ENCODE measurements at regions not wholly inside any gene's neighbourhood (a gene's known extent, or its start where the extent isn't known, plus 50 kb on each side); places are given as distances from the start of the nearest gene placed in this dataset.

DNA sequence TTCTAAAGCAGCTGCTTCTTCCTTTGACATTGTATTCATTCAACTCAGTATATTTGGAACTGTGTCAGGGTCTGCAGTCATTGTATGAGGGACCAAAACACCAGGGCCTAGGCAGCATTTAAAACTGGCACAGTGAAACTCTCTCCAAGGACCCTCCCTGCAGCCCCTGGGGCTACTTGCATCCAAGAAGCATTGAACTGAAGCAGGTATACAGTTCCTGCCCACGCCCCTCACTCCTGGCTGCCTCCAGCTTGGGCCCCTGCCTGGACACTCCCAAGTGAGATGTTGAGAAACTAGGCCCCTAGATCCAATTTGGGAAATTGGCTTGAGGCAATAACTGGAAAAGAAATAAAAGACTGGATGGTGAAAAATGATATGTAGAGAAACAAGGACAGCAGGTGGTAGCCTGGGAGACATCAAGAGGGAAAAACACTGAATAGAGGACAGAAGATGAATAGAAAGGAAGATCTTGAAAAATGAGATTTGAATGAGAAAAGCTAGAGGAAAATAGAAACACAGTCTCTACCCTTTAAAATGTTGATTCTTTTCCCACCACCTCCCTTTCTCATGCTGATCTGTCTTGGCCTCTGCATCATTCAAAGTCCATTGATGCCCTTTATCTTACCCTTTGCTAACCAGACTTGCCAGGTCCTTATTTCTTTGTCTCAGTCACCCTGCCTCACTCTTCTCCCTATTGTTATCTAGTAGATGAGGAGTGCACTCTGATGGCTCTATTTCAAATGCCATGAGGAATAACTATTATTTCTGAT is 368.8 kb upstream of the CDH8 start:
- TF ChIP-seq POLR2A (IDR thresholded peaks at IDR 0.05) = no peak
- TF ChIP-seq, protein P1, sequence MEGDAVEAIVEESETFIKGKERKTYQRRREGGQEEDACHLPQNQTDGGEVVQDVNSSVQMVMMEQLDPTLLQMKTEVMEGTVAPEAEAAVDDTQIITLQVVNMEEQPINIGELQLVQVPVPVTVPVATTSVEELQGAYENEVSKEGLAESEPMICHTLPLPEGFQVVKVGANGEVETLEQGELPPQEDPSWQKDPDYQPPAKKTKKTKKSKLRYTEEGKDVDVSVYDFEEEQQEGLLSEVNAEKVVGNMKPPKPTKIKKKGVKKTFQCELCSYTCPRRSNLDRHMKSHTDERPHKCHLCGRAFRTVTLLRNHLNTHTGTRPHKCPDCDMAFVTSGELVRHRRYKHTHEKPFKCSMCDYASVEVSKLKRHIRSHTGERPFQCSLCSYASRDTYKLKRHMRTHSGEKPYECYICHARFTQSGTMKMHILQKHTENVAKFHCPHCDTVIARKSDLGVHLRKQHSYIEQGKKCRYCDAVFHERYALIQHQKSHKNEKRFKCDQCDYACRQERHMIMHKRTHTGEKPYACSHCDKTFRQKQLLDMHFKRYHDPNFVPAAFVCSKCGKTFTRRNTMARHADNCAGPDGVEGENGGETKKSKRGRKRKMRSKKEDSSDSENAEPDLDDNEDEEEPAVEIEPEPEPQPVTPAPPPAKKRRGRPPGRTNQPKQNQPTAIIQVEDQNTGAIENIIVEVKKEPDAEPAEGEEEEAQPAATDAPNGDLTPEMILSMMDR (IDR thresholded peaks at IDR 0.05) = no peak
- no peak for TF ChIP-seq POLR2AphosphoS5 (IDR thresholded peaks at IDR 0.05)
- no peak for TF ChIP-seq EP300 (IDR thresholded peaks at IDR 0.05; ENCODE audit: low read depth)

Data from transverse colon (tissue), 4 donors.